ENCODE measurements at regions not wholly inside any gene's neighbourhood (a gene's known extent, or its start where the extent isn't known, plus 50 kb on each side); places are given as distances from the start of the nearest gene placed in this dataset.

DNA sequence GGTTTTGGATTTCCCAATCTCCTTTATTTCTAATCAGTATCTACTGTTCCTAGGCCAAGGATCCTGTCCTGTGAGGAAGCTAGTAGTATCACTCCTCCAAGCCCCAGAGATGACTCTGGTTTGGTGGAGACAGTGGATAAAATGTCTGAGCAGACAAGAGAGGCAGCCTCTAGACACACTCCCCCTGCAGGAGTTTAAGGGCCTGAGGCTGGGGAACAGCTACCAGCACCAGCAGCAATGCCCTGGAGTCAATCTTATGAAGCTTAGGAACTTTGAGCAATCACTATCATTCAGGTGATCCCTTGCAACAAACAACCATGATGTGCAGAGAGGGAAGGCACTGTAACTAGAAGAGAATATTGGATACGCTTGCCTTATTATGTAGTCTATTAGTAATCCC, 384.7 kb upstream of the ID4 start:
- TF ChIP-seq CTCF (conservative IDR thresholded peaks at IDR 0.05) (peak; percentile 10; the same call in 1 of the 2 replicates), ZFX (IDR thresholded peaks at IDR 0.05) (no peak)
- H3K27ac ChIP-seq, result no peak overlapping the region

DNA sequence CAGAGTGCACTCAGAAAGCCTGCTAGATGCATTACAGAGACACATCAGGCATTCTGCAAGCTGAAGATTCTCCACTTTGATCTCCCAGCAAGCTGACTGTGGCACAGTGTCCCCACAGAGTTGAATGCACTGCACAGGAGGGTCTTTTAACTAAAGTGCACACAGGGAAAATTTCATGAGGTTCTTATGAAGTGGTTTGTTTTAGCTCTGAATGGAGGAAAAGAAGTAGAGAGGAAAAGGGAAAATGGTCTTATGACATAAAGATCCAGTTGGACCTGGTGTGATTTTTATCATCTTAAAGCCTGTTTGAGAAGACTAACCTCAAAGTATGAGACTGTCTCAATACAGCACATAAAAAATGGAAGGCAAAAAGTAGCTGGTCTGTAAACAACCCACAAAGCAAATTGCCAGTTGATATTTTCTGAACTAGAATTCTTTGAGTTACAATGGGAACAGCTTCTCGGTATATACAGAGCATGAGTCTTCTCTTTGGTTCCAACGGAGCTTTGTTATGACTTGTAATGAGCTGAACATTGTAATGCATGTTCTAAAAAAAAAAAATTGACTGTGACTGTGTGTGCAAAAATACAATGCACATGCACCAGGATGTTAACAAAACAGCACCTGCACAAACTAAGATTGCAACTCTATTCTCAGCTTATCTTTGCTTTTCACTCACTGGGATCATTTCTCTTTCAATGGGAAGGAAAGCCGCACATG, 383.0 kb upstream of the ID4 start:
- H3K27ac ChIP-seq, result no peak overlapping the region

DNA sequence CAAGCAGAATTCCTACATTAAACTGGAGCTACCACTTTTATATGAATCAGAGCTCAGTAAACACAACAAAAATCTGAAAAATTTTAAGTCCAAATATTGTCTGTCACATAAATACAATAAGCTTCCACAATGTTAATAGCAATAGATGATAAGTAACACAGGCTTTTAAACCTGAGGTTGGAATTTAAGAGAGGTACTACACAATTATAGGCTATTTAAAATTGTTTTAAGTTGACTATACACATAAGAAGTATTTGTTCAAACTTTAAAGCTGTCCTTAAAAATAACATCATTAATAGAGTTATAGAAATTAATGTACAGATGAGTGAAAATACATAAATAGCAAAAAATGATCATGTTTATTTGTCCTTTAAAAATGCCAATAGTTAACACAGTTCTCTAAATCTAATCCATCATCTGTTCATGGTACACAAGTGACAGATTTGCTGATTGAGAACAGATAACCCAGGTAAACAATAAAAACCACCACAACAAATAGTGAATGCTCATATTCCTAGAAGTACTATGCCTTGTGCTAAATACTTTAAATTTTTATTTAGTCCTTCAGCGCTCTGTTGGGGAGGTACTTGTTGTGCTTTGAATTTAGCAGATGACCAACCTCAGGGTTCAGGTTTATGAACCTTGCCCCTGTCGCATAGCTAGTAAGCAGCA, 382.3 kb upstream of the ID4 start:
- TF ChIP-seq CTCF (conservative IDR thresholded peaks at IDR 0.05) (no peak), ZFX (IDR thresholded peaks at IDR 0.05) (no peak)
- H3K27ac ChIP-seq, result no peak overlapping the region

More for the DNA sequence above, 383.0 kb upstream of the ID4 start:
- TF ChIP-seq ZFX (IDR thresholded peaks at IDR 0.05) (no peak), CTCF (conservative IDR thresholded peaks at IDR 0.05) (no peak)

- TF ChIP-seq CTCF (conservative IDR thresholded peaks at IDR 0.05) (no peak), ZFX (IDR thresholded peaks at IDR 0.05) (no peak)
- peak overlapping the region; percentile 62 for H3K27ac ChIP-seq
Measured at GRCh38 chr6:19463250-19463649, 373.9 kb upstream of the ID4 start.

GRCh38 chr6:19463925-19464324, 373.2 kb upstream of the ID4 start:
- TF ChIP-seq CTCF (conservative IDR thresholded peaks at IDR 0.05), result no peak
- no peak for TF ChIP-seq ZFX (IDR thresholded peaks at IDR 0.05)
- peak overlapping the region; percentile 62 for H3K27ac ChIP-seq

DNA sequence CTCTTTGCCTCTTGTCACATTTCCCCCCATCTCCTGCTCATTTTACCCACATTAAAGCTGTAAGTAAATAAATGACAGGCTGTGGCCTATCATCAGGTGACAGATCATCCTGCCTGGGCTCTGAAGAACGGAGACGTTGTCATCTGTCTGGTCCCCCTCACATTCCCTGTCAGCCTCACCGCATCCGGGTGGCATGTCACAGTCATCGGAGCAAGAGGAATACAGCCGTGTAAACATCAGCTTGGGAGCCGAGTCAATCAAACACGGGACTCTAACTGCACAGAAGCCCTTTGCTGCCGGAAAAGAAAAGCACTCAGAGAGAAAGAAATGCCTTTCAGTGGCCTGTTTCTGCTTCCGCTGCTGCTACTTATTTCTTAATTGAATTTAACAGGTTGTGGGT, 371.9 kb upstream of the ID4 start:
- peak overlapping the region; percentile 80 for H3K27ac ChIP-seq
- TF ChIP-seq ZFX (IDR thresholded peaks at IDR 0.05) (no peak), CTCF (conservative IDR thresholded peaks at IDR 0.05) (no peak)

DNA sequence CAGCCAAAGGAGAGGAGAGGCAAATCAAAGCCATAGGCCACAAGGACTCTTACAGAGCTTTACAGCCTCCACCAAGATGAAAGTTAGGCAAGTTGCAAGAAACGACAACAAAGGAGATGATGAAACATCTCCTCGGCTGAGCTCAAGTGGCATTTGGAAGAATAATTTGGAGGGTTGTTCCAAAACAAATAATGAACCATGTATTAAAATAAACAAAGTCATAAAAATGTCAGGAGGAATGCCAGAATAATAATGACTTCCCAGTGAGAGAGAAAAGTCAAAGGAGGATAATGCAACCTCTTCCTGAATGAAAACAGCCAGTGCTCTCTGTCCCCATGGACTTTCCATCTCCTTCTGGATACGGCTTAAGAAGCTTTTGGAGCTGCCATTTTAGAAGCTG, 371.4 kb upstream of the ID4 start:
- H3K27ac ChIP-seq, result peak overlapping the region; percentile 80
- no peak for TF ChIP-seq ZFX (IDR thresholded peaks at IDR 0.05)
- no peak for TF ChIP-seq CTCF (conservative IDR thresholded peaks at IDR 0.05)
